Prostate gland (tissue), 2 donors: ENCODE measurements at regions not wholly inside any gene's neighbourhood (a gene's known extent, or its start where the extent isn't known, plus 50 kb on each side); places are given as distances from the start of the nearest gene placed in this dataset.
"Not testable (repeated sequence)": the region's sequence is repeated elsewhere in the genome, so short reads cannot be mapped to it uniquely, and the experiment has no call there.

Experiments
- DNase-seq: peaks from one replicate; pipeline ENCODE4 v3.0.0-alpha.2; 2019; ENCODE audit warnings: low spot score
- H3K27ac ChIP-seq, 2 donors: fragments of 200-600 bp; sonication (generic); 2 replicates each; pipeline ENCODE4 v1.5.1; 2017 to 2019
- H3K27me3 ChIP-seq: fragments of 200-600 bp; sonication (generic); replicated peaks from 2 replicates; pipeline ENCODE4 v1.5.1; 2019; ENCODE audit not compliant: insufficient read depth
- H3K36me3 ChIP-seq, 2 donors: fragments of 200-600 bp; sonication (generic); 1 replicate in 1 of 2; 2 replicates in 1 of 2; pipeline versions ENCODE4 v1.5.1 to v1.8.1; 2017 to 2019
- H3K4me1 ChIP-seq: fragments of 200-600 bp; sonication (generic); replicated peaks from 2 replicates; pipeline ENCODE4 v1.5.1; 2019
- H3K4me3 ChIP-seq, 2 donors: fragments of 200-600 bp; sonication (generic); 2 replicates each; pipeline ENCODE4 v1.5.1; 2017 to 2019
- H3K9me3 ChIP-seq: fragments of 200-600 bp; sonication (generic); 2 replicates; pipeline ENCODE4 v1.5.1; 2017
- CTCF ChIP-seq, 4 experiments: fragments of 200-600 bp in 2 of 4; fragments of 450-650 bp in 2 of 4; sonication (generic) in 2 of 4; IDR thresholded peaks; 1 replicate in 3 of 4; 2 replicates in 1 of 4; pipeline ENCODE4 v1.5.1; 2016 to 2019; ENCODE audit warnings: antibody characterized with exemption in 4 of 4, mild to moderate bottlenecking in 2 of 4, moderate library complexity in 2 of 4
- POLR2A ChIP-seq: fragments of 450-650 bp; IDR thresholded peaks from one replicate; pipeline ENCODE4 v1.6.1; 2016; ENCODE audit warnings: antibody characterized with exemption, mild to moderate bottlenecking
- POLR2AphosphoS5 ChIP-seq: sonication (generic); formaldehyde crosslinking; IDR thresholded peaks from one replicate; pipeline ENCODE4 v1.6.1; 2017; ENCODE audit warnings: antibody characterized with exemption
- WGBS: methylation state at CpG from one replicate; pipeline ENCODE4 v1.1.5; 2018; 5-methylcytosine and 5-hydroxymethylcytosine counted together
- intact Hi-C: fragments of 100-400 bp; cut with DNase I; formaldehyde crosslinking; loops from one replicate; pipeline ENCODE4 v1.14.2; 2022

- WGBS = 84% methylated on average over 11 of the region's 11 CpGs
Measured at GRCh38 chr7:131942287-131943150, 386.1 kb upstream of the PODXL start.

GRCh38 chr7:131941291-131941690 is 384.9 kb upstream of the PODXL start:
- Histone ChIP-seq H3K9me3 (no peaks in the 10 kb centered on the region), H3K36me3 (no peaks in the 10 kb centered on the region), H3K27ac (no peak overlapping the region), H3K4me1 (no peaks in the 10 kb centered on the region), H3K4me3 (no peak overlapping the region), H3K27me3 (no peaks in the 10 kb centered on the region)
- no peak for TF ChIP-seq POLR2A
- TF ChIP-seq CTCF (IDR thresholded peaks at IDR 0.05) = no peak
- TF ChIP-seq POLR2AphosphoS5 = no peak
- whole genome bisulfite sequencing = 86% methylated on average over 1 of the region's 1 CpG
- intact Hi-C loops = no loop called here
- no peak for DNase-seq

More at GRCh38 chr7:131942287-131943150, 386.1 kb upstream of the PODXL start:
- no peaks in the 10 kb centered on the region for H3K4me1 ChIP-seq
- no peak overlapping the region for H3K27ac ChIP-seq
- H3K27me3 ChIP-seq = no peaks in the 10 kb centered on the region
- DNase-seq = no peak
- no peaks in the 10 kb centered on the region for H3K9me3 ChIP-seq
- intact Hi-C loops = no loop called here
- no peak overlapping the region for H3K4me3 ChIP-seq
- TF ChIP-seq POLR2AphosphoS5 = no peak
- no peak for TF ChIP-seq CTCF (IDR thresholded peaks at IDR 0.05)
- no peak for TF ChIP-seq POLR2A
- H3K36me3 ChIP-seq = no peaks in the 10 kb centered on the region

- intact Hi-C loops = no loop called here
- TF ChIP-seq POLR2A = no peak
- TF ChIP-seq POLR2AphosphoS5 = no peak
- TF ChIP-seq CTCF (IDR thresholded peaks at IDR 0.05) = no peak
- Histone ChIP-seq H3K27me3 (no peaks in the 10 kb centered on the region), H3K27ac (no peak overlapping the region), H3K36me3 (no peaks in the 10 kb centered on the region), H3K4me3 (no peak overlapping the region), H3K4me1 (no peaks in the 10 kb centered on the region), H3K9me3 (no peaks in the 10 kb centered on the region)
- DNase-seq = no peak
- 74% methylated on average over 4 of the region's 4 CpGs for WGBS
Measured at GRCh38 chr7:131940621-131941165, 384.3 kb upstream of the PODXL start.

- H3K4me1 ChIP-seq, DNase-seq, H3K9me3 ChIP-seq, H3K27ac ChIP-seq, H3K4me3 ChIP-seq, H3K36me3 ChIP-seq, intact Hi-C loops, H3K27me3 ChIP-seq: not testable (repeated sequence)
- 92% methylated on average over 3 of the region's 3 CpGs for WGBS
Measured at GRCh38 chr7:131938788-131939187, 382.4 kb upstream of the PODXL start.

- H3K36me3 ChIP-seq = no peaks in the 10 kb centered on the region
- DNase-seq = no peak
- H3K9me3 ChIP-seq = no peaks in the 10 kb centered on the region
- H3K27me3 ChIP-seq = no peaks in the 10 kb centered on the region
- no peak overlapping the region for H3K4me3 ChIP-seq
- no peaks in the 10 kb centered on the region for H3K4me1 ChIP-seq
- WGBS = 44% methylated on average over 2 of the region's 2 CpGs
- intact Hi-C loops = no loop called here
- no peak overlapping the region for H3K27ac ChIP-seq
- no peak for TF ChIP-seq CTCF (IDR thresholded peaks at IDR 0.05)
- TF ChIP-seq POLR2AphosphoS5 = no peak
- TF ChIP-seq POLR2A = no peak
Measured at GRCh38 chr7:131937868-131938267, 381.4 kb upstream of the PODXL start.
